ENCODE measurements at regions not wholly inside any gene's neighbourhood (a gene's known extent, or its start where the extent isn't known, plus 50 kb on each side); places are given as distances from the start of the nearest gene placed in this dataset.

- TF ChIP-seq, protein P1, sequence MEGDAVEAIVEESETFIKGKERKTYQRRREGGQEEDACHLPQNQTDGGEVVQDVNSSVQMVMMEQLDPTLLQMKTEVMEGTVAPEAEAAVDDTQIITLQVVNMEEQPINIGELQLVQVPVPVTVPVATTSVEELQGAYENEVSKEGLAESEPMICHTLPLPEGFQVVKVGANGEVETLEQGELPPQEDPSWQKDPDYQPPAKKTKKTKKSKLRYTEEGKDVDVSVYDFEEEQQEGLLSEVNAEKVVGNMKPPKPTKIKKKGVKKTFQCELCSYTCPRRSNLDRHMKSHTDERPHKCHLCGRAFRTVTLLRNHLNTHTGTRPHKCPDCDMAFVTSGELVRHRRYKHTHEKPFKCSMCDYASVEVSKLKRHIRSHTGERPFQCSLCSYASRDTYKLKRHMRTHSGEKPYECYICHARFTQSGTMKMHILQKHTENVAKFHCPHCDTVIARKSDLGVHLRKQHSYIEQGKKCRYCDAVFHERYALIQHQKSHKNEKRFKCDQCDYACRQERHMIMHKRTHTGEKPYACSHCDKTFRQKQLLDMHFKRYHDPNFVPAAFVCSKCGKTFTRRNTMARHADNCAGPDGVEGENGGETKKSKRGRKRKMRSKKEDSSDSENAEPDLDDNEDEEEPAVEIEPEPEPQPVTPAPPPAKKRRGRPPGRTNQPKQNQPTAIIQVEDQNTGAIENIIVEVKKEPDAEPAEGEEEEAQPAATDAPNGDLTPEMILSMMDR (conservative IDR thresholded peaks at IDR 0.05): no peak
- no peak for TF ChIP-seq ZFX (IDR thresholded peaks at IDR 0.05)
These were observed 148.6 kb downstream of the CHD1L start for GRCh38 chr1:147391114-147391513.

Measured in C4-2B (cell line).